Endodermal cell (in vitro differentiated cells): ENCODE measurements at regions not wholly inside any gene's neighbourhood (a gene's known extent, or its start where the extent isn't known, plus 50 kb on each side); places are given as distances from the start of the nearest gene placed in this dataset.

Experiments used
- DNase-seq: peaks from one replicate; pipeline ENCODE4 v3.0.0-alpha.2; 2017
- H3K27ac ChIP-seq: 2 replicates; pipeline ENCODE4 v1.5.1; 2013; ENCODE audit warnings: mild to moderate bottlenecking, low read depth, low read length, moderate library complexity
- H3K27me3 ChIP-seq: 2 replicates; pipeline ENCODE4 v1.6.1; 2013; ENCODE audit warnings: mild to moderate bottlenecking, low read length, moderate library complexity; ENCODE audit not compliant: insufficient read depth, control insufficient read depth, poor library complexity, severe bottlenecking
- H3K36me3 ChIP-seq: 2 replicates; pipeline ENCODE4 v1.7.0; 2013; ENCODE audit warnings: mild to moderate bottlenecking, low read length, moderate library complexity; ENCODE audit not compliant: control insufficient read depth, insufficient read depth
- H3K4me1 ChIP-seq: one replicate; pipeline ENCODE4 v1.7.0; 2013; ENCODE audit warnings: low read length; ENCODE audit not compliant: control insufficient read depth, insufficient read depth
- H3K4me3 ChIP-seq: 2 replicates; pipeline ENCODE4 v1.5.1; 2013; ENCODE audit warnings: mild to moderate bottlenecking, low read length, moderate library complexity
- H3K9ac ChIP-seq: 2 replicates; pipeline ENCODE4 v1.6.1; 2013; ENCODE audit warnings: mild to moderate bottlenecking, low read length, moderate library complexity; ENCODE audit not compliant: poor library complexity, severe bottlenecking; ENCODE audit errors: extremely low read depth
- H3K9me3 ChIP-seq: 2 replicates; pipeline ENCODE4 v1.6.1; 2013; ENCODE audit warnings: mild to moderate bottlenecking, low read length, moderate library complexity; ENCODE audit not compliant: control insufficient read depth
- H3K27ac Mint-ChIP-seq: 2 replicates; pipeline ENCODE4 v1.8.0; 2020; ENCODE audit warnings: mixed read lengths
- H3K27me3 Mint-ChIP-seq: 2 replicates; pipeline ENCODE4 v1.8.0; 2021; ENCODE audit warnings: mild to moderate bottlenecking, mixed read lengths; ENCODE audit not compliant: insufficient read depth
- H3K36me3 Mint-ChIP-seq: 2 replicates; pipeline ENCODE4 v1.8.0; 2020; ENCODE audit warnings: low read depth, mixed read lengths
- H3K4me1 Mint-ChIP-seq: 2 replicates; pipeline ENCODE4 v1.8.0; 2020; ENCODE audit warnings: mixed read lengths
- H3K4me3 Mint-ChIP-seq: 2 replicates; pipeline ENCODE4 v1.8.0; 2020; ENCODE audit warnings: mild to moderate bottlenecking, moderate library complexity, mixed read lengths
- H3K9me3 Mint-ChIP-seq: 2 replicates; pipeline ENCODE4 v1.8.0; 2020; ENCODE audit warnings: mild to moderate bottlenecking, mixed read lengths
- CTCF ChIP-seq: fragments of 200-600 bp; sonication (generic); conservative IDR thresholded peaks from 2 replicates; pipeline ENCODE4 v1.5.0; 2021; ENCODE audit warnings: antibody characterized with exemption, mild to moderate bottlenecking
- WGBS, 2 experiments: methylation state at CpG; one replicate each; pipeline versions ENCODE4 v1.1.5 to v1.1.7; 2013; ENCODE audit warnings: missing lambda C conversion rate in 2 of 2, mixed read lengths in 1 of 2; ENCODE audit not compliant: insufficient coverage in 1 of 2, insufficient read length in 1 of 2; 5-methylcytosine and 5-hydroxymethylcytosine counted together

GRCh38 chr5:42277293-42277692 is 145.9 kb upstream of the GHR start:
- DNase-seq: no peak
- Mint-ChIP-seq H3K4me1 (peaks cover 17% of the 10 kb centered on the region), H3K27me3 (no peaks in the 10 kb centered on the region), H3K9me3 (no peaks in the 10 kb centered on the region), H3K4me3 (no peak overlapping the region), H3K36me3 (no peaks in the 10 kb centered on the region), H3K27ac (no peak overlapping the region)
- no peak for TF ChIP-seq CTCF
- Histone ChIP-seq H3K27me3 (no peaks in the 10 kb centered on the region), H3K4me3 (no peak overlapping the region), H3K27ac (no peak overlapping the region), H3K4me1 (peaks cover 5% of the 10 kb centered on the region), H3K36me3 (no peaks in the 10 kb centered on the region), H3K9ac (no peak overlapping the region), H3K9me3 (no peaks in the 10 kb centered on the region)
- 90 to 100% methylated on average over 1 to 2 of the region's 2 CpGs for WGBS, 2 experiments

GRCh38 chr5:42284584-42284983 is 138.7 kb upstream of the GHR start:
- DNase-seq: no peak
- Histone ChIP-seq H3K4me1 (peaks cover 1% of the 10 kb centered on the region), H3K36me3 (no peaks in the 10 kb centered on the region), H3K4me3 (no peak overlapping the region), H3K9ac (no peak overlapping the region), H3K27me3 (no peaks in the 10 kb centered on the region), H3K9me3 (no peaks in the 10 kb centered on the region), H3K27ac (no peak overlapping the region)
- Mint-ChIP-seq H3K27ac (no peak overlapping the region), H3K27me3 (no peaks in the 10 kb centered on the region), H3K36me3 (no peaks in the 10 kb centered on the region), H3K4me3 (no peak overlapping the region), H3K4me1 (peaks cover 43% of the 10 kb centered on the region), H3K9me3 (no peaks in the 10 kb centered on the region)
- TF ChIP-seq CTCF: no peak

- Mint-ChIP-seq H3K27ac (peak overlapping the region; percentile 57), H3K4me3 (no peak overlapping the region), H3K4me1 (peaks cover 37% of the 10 kb centered on the region), H3K36me3 (no peaks in the 10 kb centered on the region), H3K27me3 (no peaks in the 10 kb centered on the region), H3K9me3 (no peaks in the 10 kb centered on the region)
- Histone ChIP-seq H3K9me3 (no peaks in the 10 kb centered on the region), H3K27ac (no peak overlapping the region), H3K36me3 (no peaks in the 10 kb centered on the region), H3K4me1 (no peaks in the 10 kb centered on the region), H3K27me3 (no peaks in the 10 kb centered on the region), H3K9ac (no peak overlapping the region), H3K4me3 (no peak overlapping the region)
- DNase-seq: no peak
- no peak for TF ChIP-seq CTCF
- WGBS, 2 experiments: 87% methylated on average over 2 of the region's 2 CpGs; no CpG with 5 or more reads in 1 of the 2 experiments
Measured at GRCh38 chr5:42285230-42285629, 138.0 kb upstream of the GHR start.
